HG03103 (cell line): ENCODE measurements at regions not wholly inside any gene's neighbourhood (a gene's known extent, or its start where the extent isn't known, plus 50 kb on each side); places are given as distances from the start of the nearest gene placed in this dataset.
"Not testable (repeated sequence)": the region's sequence is repeated elsewhere in the genome, so short reads cannot be mapped to it uniquely, and the experiment has no call there.

Source experiments
- ATAC-seq: cut with Tn5 transposase; IDR thresholded peaks from one replicate; pipeline ENCODE4 v1.9.1; 2021; ENCODE audit warnings: low read depth; ENCODE audit not compliant: unreplicated experiment

DNA sequence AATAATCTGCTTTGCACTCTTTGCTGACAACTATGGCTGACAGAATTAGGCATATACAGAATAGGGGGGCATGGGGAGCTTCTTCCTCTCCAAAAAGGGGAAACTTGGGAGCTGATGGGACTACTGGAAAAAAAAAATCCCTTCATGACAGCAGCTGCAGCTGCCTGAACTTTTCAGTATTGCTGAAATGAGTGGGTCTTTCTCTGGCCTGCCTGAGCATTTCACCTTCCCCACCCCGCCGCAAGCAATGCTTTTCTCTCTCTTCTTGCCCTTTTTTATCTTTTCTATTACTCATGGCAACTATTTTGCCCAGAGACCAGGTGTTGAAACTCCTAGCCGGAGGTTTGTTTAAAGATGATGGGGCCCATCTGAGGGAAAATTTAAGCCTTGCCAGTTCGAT, 244.9 kb downstream of the SEMA3D start:
- ATAC-seq: no peak

GRCh38 chr7:84941291-84941690, 245.6 kb downstream of the SEMA3D start:
- no peak for ATAC-seq

- ATAC-seq: no peak
These were observed 247.0 kb downstream of the SEMA3D start for GRCh38 chr7:84939888-84940287.

GRCh38 chr7:84939442-84939841, 247.4 kb downstream of the SEMA3D start:
- no peak for ATAC-seq

DNA sequence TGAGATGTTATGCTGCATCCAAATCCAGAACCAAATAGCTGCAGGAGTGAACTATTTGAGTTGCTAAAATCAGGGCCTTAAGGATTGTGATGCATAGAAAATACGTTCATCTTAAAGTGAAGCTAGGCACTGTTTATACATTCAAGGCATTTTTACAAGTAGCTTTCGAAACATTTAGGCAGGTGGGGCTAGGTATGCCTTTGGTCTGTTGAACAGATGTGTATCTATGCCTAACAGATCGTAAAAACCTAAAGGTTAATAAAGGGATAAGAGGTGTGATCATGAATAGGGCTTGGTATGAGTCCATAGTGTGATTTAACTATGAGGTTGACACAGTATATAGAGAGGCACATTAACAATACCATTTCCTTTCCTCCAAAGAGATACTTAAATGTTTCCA, 262.5 kb downstream of the SEMA3D start:
- no peak for ATAC-seq

GRCh38 chr7:84923348-84923747, 263.5 kb downstream of the SEMA3D start:
- no peak for ATAC-seq

- no peak for ATAC-seq
These were observed 265.7 kb downstream of the SEMA3D start for GRCh38 chr7:84921154-84921553.

GRCh38 chr7:84916973-84917372, 269.9 kb downstream of the SEMA3D start:
- not testable (repeated sequence) for ATAC-seq

DNA sequence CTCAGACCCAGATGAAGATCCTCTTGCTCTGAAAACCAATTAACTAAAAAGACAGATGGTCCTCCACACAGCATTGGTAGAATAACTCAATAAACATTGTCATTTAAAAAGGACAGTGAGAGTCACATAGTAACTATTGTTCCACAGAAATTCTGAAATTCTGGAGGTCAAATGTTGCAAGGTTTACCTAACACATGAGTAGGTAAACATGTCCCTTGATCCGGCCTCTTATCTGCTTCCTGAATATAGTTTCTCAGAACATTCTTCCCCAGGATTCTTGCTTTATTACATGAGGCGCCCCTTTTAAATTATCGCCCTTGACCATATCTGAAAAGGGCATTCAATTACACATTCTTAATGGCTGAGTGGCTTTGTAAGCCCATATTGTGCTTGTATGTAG, 270.7 kb downstream of the SEMA3D start:
- no peak for ATAC-seq

- no peak for ATAC-seq
These were observed 272.3 kb downstream of the SEMA3D start for GRCh38 chr7:84914598-84914997.

- ATAC-seq: no peak
These were observed 273.1 kb downstream of the SEMA3D start for GRCh38 chr7:84913731-84914130.

- no peak for ATAC-seq
These were observed 273.7 kb downstream of the SEMA3D start for GRCh38 chr7:84912993-84913635.

- ATAC-seq: no peak
These were observed 274.3 kb downstream of the SEMA3D start for GRCh38 chr7:84912537-84912936.

DNA sequence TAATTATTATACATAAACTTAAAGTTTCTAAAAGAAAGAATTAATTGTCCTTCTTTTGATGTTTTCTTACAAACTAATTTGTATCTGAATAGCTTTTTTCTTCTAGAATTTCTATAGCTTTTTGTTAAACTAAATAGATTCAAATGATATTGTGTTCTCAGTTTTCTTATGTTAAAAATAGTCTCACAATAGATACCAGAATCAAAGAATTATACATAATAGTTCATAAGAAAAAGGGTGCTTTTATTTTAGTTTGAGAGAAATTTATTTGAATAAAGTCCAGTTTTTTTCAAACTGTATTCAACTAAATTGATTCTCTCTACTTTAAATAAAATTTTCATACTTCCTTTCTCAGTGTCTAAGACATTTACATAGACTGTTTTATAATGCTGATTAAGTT, 274.8 kb downstream of the SEMA3D start:
- no peak for ATAC-seq

- no peak for ATAC-seq
These were observed 275.8 kb downstream of the SEMA3D start for GRCh38 chr7:84911077-84911476.

- ATAC-seq: not testable (repeated sequence)
These were observed 276.5 kb downstream of the SEMA3D start for GRCh38 chr7:84910322-84910721.

GRCh38 chr7:84908196-84908793, 278.6 kb downstream of the SEMA3D start:
- no peak for ATAC-seq

GRCh38 chr7:84906889-84907288, 280.0 kb downstream of the SEMA3D start:
- ATAC-seq: no peak

GRCh38 chr7:84904561-84904960, 282.3 kb downstream of the SEMA3D start:
- ATAC-seq: no peak

GRCh38 chr7:84901366-84901765, 285.5 kb downstream of the SEMA3D start:
- ATAC-seq: no peak

- no peak for ATAC-seq
These were observed 286.6 kb downstream of the SEMA3D start for GRCh38 chr7:84900215-84900614.

DNA sequence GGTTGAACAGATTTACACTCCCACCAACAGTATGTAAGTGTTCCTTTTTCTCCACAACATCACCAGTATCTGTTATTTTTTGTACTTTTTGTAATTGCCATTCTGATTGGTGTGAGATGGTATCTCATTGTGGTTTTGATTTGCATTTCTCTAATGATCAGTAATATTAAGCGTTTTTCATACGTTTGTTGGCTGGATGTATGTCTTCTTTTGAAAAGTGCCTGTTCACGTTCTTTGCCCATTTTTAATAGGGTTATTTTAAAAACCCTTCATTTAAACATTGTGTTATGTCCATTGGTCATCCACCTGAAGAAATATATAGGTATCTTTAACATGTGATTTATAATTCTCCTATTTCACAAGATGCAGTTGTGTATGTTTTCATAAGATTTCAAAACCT, 291.3 kb downstream of the SEMA3D start:
- no peak for ATAC-seq

- not testable (repeated sequence) for ATAC-seq
These were observed 303.3 kb downstream of the SEMA3D start for GRCh38 chr7:84883570-84883969.
